Fibroblast of villous mesenchyme (primary cell): ENCODE measurements at regions not wholly inside any gene's neighbourhood (a gene's known extent, or its start where the extent isn't known, plus 50 kb on each side); places are given as distances from the start of the nearest gene placed in this dataset.

Experiments used
- DNase-seq: peaks from one replicate; pipeline ENCODE4 v3.0.0-alpha.2; 2010; ENCODE audit warnings: low read depth
- H3K4me3 ChIP-seq: 2 replicates; pipeline ENCODE4 v1.5.1; 2011; ENCODE audit warnings: low read depth, mild to moderate bottlenecking, low read length
- CTCF ChIP-seq: IDR thresholded peaks from 2 replicates; pipeline ENCODE4 v1.5.1; 2012; ENCODE audit warnings: low read depth, mild to moderate bottlenecking, low read length; ENCODE audit not compliant: insufficient read depth

GRCh38 chr7:124403587-124403986, 362.0 kb downstream of the GPR37 start:
- no peak for TF ChIP-seq CTCF
- no peak for DNase-seq
- no peak overlapping the region for H3K4me3 ChIP-seq

GRCh38 chr7:124403112-124403511, 362.5 kb downstream of the GPR37 start:
- no peak for DNase-seq
- no peak overlapping the region for H3K4me3 ChIP-seq
- TF ChIP-seq CTCF = no peak

GRCh38 chr7:124399941-124400340, 365.7 kb downstream of the GPR37 start:
- TF ChIP-seq CTCF = no peak
- DNase-seq = no peak
- H3K4me3 ChIP-seq = no peak overlapping the region

- no peak for DNase-seq
- H3K4me3 ChIP-seq = no peak overlapping the region
- TF ChIP-seq CTCF = no peak
Measured at GRCh38 chr7:124398937-124399552, 366.2 kb upstream of the TMEM229A start.

- DNase-seq = no peak
- no peak overlapping the region for H3K4me3 ChIP-seq
- TF ChIP-seq CTCF = no peak
Measured at GRCh38 chr7:124397134-124397533, 364.3 kb upstream of the TMEM229A start.

- H3K4me3 ChIP-seq = no peak overlapping the region
- no peak for DNase-seq
- TF ChIP-seq CTCF = no peak
Measured at GRCh38 chr7:124390301-124390700, 357.4 kb upstream of the TMEM229A start.

GRCh38 chr7:124388751-124389150, 355.9 kb upstream of the TMEM229A start:
- no peak overlapping the region for H3K4me3 ChIP-seq
- no peak for DNase-seq
- TF ChIP-seq CTCF = no peak
